Liver (tissue), 8 donors: ENCODE measurements at regions not wholly inside any gene's neighbourhood (a gene's known extent, or its start where the extent isn't known, plus 50 kb on each side); places are given as distances from the start of the nearest gene placed in this dataset.

Experiments used
- DNase-seq: peaks from one replicate; pipeline ENCODE4 v3.0.0-alpha.2; 2017; ENCODE audit warnings: low spot score
- H3K27ac ChIP-seq, 2 donors: one replicate each; pipeline ENCODE4 v1.7.0; 2013; ENCODE audit warnings: inconsistent platforms in 2 of 2, low read length in 2 of 2, control low read depth in 1 of 2, low read depth in 1 of 2, mild to moderate bottlenecking in 1 of 2
- H3K27me3 ChIP-seq, 4 donors: one replicate each; pipeline versions ENCODE4 v1.6.1 to v1.7.0; 2013; ENCODE audit warnings: low read length in 3 of 4, inconsistent platforms in 1 of 4, mild to moderate bottlenecking in 1 of 4, moderate library complexity in 1 of 4; ENCODE audit not compliant: control insufficient read depth in 4 of 4, insufficient read depth in 4 of 4
- H3K36me3 ChIP-seq, 4 donors: one replicate each; pipeline versions ENCODE4 v1.6.1 to v1.7.0; 2013; ENCODE audit warnings: low read length in 3 of 4, mild to moderate bottlenecking in 3 of 4, low read depth in 1 of 4, moderate library complexity in 1 of 4; ENCODE audit not compliant: control insufficient read depth in 4 of 4, insufficient read depth in 3 of 4
- H3K4me1 ChIP-seq, 4 donors: one replicate each; pipeline versions ENCODE4 v1.6.1 to v1.7.0; 2013; ENCODE audit warnings: low read length in 3 of 4, mild to moderate bottlenecking in 3 of 4, moderate library complexity in 1 of 4; ENCODE audit not compliant: control insufficient read depth in 4 of 4, insufficient read depth in 4 of 4
- H3K4me3 ChIP-seq, 3 donors: one replicate each; pipeline versions ENCODE4 v1.6.1 to v1.7.0; 2013; ENCODE audit warnings: low read length in 3 of 3, control low read depth in 1 of 3, low read depth in 1 of 3, mild to moderate bottlenecking in 1 of 3
- H3K9ac ChIP-seq, 2 donors: one replicate each; pipeline ENCODE4 v1.7.0; 2013; ENCODE audit warnings: low read length in 2 of 2, mild to moderate bottlenecking in 2 of 2, moderate library complexity in 2 of 2, control low read depth in 1 of 2, low read depth in 1 of 2
- H3K9me3 ChIP-seq, 4 donors: one replicate each; pipeline versions ENCODE4 v1.6.1 to v1.7.0; 2013; ENCODE audit warnings: low read length in 3 of 4; ENCODE audit not compliant: control insufficient read depth in 4 of 4
- EGR1 ChIP-seq, 2 donors: IDR thresholded peaks; 2 replicates each; pipeline ENCODE4 v1.6.1; 2016 to 2018; ENCODE audit warnings: antibody characterized with exemption in 2 of 2, low read depth in 2 of 2
- FOXA1 ChIP-seq: IDR thresholded peaks from 2 replicates; pipeline ENCODE4 v1.6.1; 2016; ENCODE audit warnings: antibody characterized with exemption
- FOXA2 ChIP-seq: IDR thresholded peaks from 2 replicates; pipeline ENCODE4 v1.6.1; 2016; ENCODE audit warnings: antibody characterized with exemption
- GABPA ChIP-seq, 2 donors: IDR thresholded peaks in 1 of 2; conservative IDR thresholded peaks in 1 of 2; 2 replicates each; pipeline ENCODE4 v1.6.1; 2016; ENCODE audit warnings: antibody characterized with exemption in 2 of 2, mild to moderate bottlenecking in 1 of 2, moderate library complexity in 1 of 2
- HNF4A ChIP-seq, 2 donors: conservative IDR thresholded peaks; 2 replicates each; pipeline ENCODE4 v1.6.1; 2016; ENCODE audit warnings: antibody characterized with exemption in 2 of 2, mild to moderate bottlenecking in 2 of 2
- HNF4G ChIP-seq: IDR thresholded peaks from 2 replicates; pipeline ENCODE4 v1.6.1; 2016; ENCODE audit warnings: antibody characterized with exemption
- JUND ChIP-seq, 2 donors: IDR thresholded peaks; 2 replicates each; pipeline ENCODE4 v1.6.1; 2016; ENCODE audit warnings: antibody characterized with exemption in 2 of 2
- NR2F2 ChIP-seq: IDR thresholded peaks from 2 replicates; pipeline ENCODE4 v1.6.1; 2016; ENCODE audit warnings: antibody characterized with exemption
- RAD21 ChIP-seq, 2 donors: IDR thresholded peaks; 2 replicates each; pipeline ENCODE4 v1.6.1; 2016; ENCODE audit warnings: antibody characterized with exemption in 2 of 2, mild to moderate bottlenecking in 2 of 2
- RXRA ChIP-seq, 2 donors: IDR thresholded peaks; 2 replicates each; pipeline ENCODE4 v1.6.1; 2017 to 2018; ENCODE audit warnings: antibody characterized with exemption in 2 of 2, mild to moderate bottlenecking in 1 of 2
- SP1 ChIP-seq: IDR thresholded peaks from 2 replicates; pipeline ENCODE4 v1.6.1; 2018; ENCODE audit warnings: antibody characterized with exemption, mild to moderate bottlenecking
- TAF1 ChIP-seq: conservative IDR thresholded peaks from 2 replicates; pipeline ENCODE4 v1.6.1; 2016; ENCODE audit warnings: antibody characterized with exemption, mild to moderate bottlenecking
- YY1 ChIP-seq: IDR thresholded peaks from 2 replicates; pipeline ENCODE4 v1.6.1; 2016; ENCODE audit warnings: antibody characterized with exemption, mild to moderate bottlenecking
- WGBS: extraction: QIAGEN DNeasy Blood & Tissue Kit; methylation state at CpG from one replicate; pipeline ENCODE4 v1.1.7; 2013; 5-methylcytosine and 5-hydroxymethylcytosine counted together
- TF ChIP-seq, protein P1 (sequence below): IDR thresholded peaks from 2 replicates; pipeline ENCODE4 v1.6.1; 2016; ENCODE audit warnings: antibody characterized with exemption
- TF ChIP-seq, protein P2 (sequence below): IDR thresholded peaks from 2 replicates; pipeline ENCODE4 v1.6.1; 2016; ENCODE audit warnings: antibody characterized with exemption
- TF ChIP-seq, protein P3 (sequence below): IDR thresholded peaks from 2 replicates; pipeline ENCODE4 v1.6.1; 2016; ENCODE audit warnings: antibody characterized with exemption
- TF ChIP-seq, protein P4 (sequence below): IDR thresholded peaks from 2 replicates; pipeline ENCODE4 v1.6.1; 2016; ENCODE audit warnings: antibody characterized with exemption, mild to moderate bottlenecking
- TF ChIP-seq, protein P5 (sequence below): fragments of 150-350 bp; IDR thresholded peaks from 2 replicates; pipeline ENCODE4 v1.5.1; 2017; ENCODE audit warnings: improper control_type of control experiment, low read depth, low read length; ENCODE audit not compliant: missing input control
- donor health status: healthy.
- donor health status: healthy.
- donor health status: healthy.
- donor health status: healthy.
- donor health status: healthy.

DNA sequence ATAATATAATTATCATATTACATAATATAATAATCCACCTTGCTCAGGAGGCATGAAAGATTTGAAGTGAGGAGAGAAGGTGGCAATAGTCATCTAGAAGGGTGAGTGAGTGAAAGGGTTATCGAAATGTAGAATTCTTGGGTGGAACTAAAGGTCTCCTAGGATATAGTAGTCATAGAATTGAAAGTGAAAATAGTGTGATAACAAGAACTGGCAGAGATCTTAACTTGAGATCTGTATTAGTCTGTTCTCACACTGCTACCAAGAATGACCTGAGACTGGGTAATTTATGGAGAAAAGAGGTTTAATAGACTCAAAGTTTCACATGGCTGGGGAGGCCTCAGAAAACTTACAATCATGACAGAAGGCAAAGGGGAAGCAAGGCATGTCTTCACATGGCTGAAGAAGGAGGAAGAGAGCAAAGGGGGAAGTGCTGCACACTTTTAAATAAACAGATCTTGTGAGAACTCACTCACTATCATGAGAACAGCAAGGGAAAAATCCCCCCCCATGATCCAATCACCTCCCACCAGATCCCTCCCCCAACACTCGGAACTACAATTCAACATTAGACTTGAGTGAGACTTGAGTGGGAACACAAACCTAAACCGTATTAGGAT is 351.5 kb downstream of the NR4A2 start:
- Histone ChIP-seq H3K9ac (no peak overlapping the region), H3K4me1 (peaks cover 0 to 4% (median 0%) of the 10 kb centered on the region in 4 donors), H3K4me3 (no peak overlapping the region), H3K36me3 (no peaks in the 10 kb centered on the region), H3K27me3 (no peaks in the 10 kb centered on the region), H3K27ac (no peak overlapping the region), H3K9me3 (no peaks in the 10 kb centered on the region)
- 96% methylated on average over 3 of the region's 3 CpGs for WGBS
- no peak for DNase-seq
- TF ChIP-seq SP1 (no peak), RAD21 (IDR thresholded peaks at IDR 0.05) (no peak), RXRA (IDR thresholded peaks at IDR 0.05) (no peak), HNF4A (conservative IDR thresholded peaks at IDR 0.05) (no peak), FOXA2 (no peak), EGR1 (IDR thresholded peaks at IDR 0.05; ENCODE audit: low read depth in 2 of 2) (no peak), GABPA (IDR thresholded peaks at IDR 0.05 in 1 of 2, conservative IDR thresholded peaks at IDR 0.05 in 1 of 2) (no peak), TAF1 (no peak), JUND (IDR thresholded peaks at IDR 0.05) (no peak), FOXA1 (no peak), YY1 (no peak)
- TF ChIP-seq, protein P1, sequence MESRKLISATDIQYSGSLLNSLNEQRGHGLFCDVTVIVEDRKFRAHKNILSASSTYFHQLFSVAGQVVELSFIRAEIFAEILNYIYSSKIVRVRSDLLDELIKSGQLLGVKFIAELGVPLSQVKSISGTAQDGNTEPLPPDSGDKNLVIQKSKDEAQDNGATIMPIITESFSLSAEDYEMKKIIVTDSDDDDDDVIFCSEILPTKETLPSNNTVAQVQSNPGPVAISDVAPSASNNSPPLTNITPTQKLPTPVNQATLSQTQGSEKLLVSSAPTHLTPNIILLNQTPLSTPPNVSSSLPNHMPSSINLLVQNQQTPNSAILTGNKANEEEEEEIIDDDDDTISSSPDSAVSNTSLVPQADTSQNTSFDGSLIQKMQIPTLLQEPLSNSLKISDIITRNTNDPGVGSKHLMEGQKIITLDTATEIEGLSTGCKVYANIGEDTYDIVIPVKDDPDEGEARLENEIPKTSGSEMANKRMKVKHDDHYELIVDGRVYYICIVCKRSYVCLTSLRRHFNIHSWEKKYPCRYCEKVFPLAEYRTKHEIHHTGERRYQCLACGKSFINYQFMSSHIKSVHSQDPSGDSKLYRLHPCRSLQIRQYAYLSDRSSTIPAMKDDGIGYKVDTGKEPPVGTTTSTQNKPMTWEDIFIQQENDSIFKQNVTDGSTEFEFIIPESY: no peak
- TF ChIP-seq, protein P2, sequence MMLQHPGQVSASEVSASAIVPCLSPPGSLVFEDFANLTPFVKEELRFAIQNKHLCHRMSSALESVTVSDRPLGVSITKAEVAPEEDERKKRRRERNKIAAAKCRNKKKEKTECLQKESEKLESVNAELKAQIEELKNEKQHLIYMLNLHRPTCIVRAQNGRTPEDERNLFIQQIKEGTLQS: no peak
- TF ChIP-seq, protein P3, sequence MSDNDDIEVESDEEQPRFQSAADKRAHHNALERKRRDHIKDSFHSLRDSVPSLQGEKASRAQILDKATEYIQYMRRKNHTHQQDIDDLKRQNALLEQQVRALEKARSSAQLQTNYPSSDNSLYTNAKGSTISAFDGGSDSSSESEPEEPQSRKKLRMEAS: no peak
- TF ChIP-seq, protein P4, sequence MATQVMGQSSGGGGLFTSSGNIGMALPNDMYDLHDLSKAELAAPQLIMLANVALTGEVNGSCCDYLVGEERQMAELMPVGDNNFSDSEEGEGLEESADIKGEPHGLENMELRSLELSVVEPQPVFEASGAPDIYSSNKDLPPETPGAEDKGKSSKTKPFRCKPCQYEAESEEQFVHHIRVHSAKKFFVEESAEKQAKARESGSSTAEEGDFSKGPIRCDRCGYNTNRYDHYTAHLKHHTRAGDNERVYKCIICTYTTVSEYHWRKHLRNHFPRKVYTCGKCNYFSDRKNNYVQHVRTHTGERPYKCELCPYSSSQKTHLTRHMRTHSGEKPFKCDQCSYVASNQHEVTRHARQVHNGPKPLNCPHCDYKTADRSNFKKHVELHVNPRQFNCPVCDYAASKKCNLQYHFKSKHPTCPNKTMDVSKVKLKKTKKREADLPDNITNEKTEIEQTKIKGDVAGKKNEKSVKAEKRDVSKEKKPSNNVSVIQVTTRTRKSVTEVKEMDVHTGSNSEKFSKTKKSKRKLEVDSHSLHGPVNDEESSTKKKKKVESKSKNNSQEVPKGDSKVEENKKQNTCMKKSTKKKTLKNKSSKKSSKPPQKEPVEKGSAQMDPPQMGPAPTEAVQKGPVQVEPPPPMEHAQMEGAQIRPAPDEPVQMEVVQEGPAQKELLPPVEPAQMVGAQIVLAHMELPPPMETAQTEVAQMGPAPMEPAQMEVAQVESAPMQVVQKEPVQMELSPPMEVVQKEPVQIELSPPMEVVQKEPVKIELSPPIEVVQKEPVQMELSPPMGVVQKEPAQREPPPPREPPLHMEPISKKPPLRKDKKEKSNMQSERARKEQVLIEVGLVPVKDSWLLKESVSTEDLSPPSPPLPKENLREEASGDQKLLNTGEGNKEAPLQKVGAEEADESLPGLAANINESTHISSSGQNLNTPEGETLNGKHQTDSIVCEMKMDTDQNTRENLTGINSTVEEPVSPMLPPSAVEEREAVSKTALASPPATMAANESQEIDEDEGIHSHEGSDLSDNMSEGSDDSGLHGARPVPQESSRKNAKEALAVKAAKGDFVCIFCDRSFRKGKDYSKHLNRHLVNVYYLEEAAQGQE: no peak

DNA sequence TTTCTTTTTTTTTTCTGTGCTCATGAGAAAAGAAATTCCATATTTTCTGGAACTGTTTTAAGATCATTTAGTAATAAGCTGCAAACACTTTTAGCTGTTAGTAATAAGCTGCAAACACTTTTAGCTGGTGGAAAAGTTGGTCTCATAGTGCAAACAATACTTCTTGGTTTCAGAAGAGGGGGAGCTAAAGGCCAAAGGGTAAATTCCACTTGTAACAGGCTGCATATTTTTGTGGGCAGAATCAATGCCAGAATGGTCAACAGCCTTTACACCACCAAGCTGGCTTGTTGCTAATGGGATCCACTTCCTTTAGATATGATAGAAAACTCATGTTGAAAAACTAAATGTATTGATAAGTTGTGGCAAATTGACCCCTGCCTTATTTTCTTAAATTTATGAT is 356.8 kb downstream of the NR4A2 start:
- H3K27me3 ChIP-seq: no peaks in the 10 kb centered on the region
- DNase-seq: no peak
- H3K27ac ChIP-seq: no peak overlapping the region
- H3K4me1 ChIP-seq: peaks cover 0 to 11% (median 3%) of the 10 kb centered on the region in 4 donors
- no peak overlapping the region for H3K4me3 ChIP-seq
- H3K9ac ChIP-seq: no peak overlapping the region
- no peaks in the 10 kb centered on the region for H3K9me3 ChIP-seq
- H3K36me3 ChIP-seq: no peaks in the 10 kb centered on the region
- TF ChIP-seq, protein P2: peak; percentile 22
- peak; percentile 76 to 81 for TF ChIP-seq RXRA (IDR thresholded peaks at IDR 0.05)
- TF ChIP-seq, protein P4: peak; percentile 64
- TF ChIP-seq, protein P5, sequence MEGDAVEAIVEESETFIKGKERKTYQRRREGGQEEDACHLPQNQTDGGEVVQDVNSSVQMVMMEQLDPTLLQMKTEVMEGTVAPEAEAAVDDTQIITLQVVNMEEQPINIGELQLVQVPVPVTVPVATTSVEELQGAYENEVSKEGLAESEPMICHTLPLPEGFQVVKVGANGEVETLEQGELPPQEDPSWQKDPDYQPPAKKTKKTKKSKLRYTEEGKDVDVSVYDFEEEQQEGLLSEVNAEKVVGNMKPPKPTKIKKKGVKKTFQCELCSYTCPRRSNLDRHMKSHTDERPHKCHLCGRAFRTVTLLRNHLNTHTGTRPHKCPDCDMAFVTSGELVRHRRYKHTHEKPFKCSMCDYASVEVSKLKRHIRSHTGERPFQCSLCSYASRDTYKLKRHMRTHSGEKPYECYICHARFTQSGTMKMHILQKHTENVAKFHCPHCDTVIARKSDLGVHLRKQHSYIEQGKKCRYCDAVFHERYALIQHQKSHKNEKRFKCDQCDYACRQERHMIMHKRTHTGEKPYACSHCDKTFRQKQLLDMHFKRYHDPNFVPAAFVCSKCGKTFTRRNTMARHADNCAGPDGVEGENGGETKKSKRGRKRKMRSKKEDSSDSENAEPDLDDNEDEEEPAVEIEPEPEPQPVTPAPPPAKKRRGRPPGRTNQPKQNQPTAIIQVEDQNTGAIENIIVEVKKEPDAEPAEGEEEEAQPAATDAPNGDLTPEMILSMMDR: no peak
- peak in 1 of 2 donors; percentile 26 for TF ChIP-seq GABPA (IDR thresholded peaks at IDR 0.05 in 1 of 2, conservative IDR thresholded peaks at IDR 0.05 in 1 of 2)
- TF ChIP-seq HNF4G: peak; percentile 66
- no peak for TF ChIP-seq TAF1
- TF ChIP-seq EGR1 (IDR thresholded peaks at IDR 0.05; ENCODE audit: low read depth in 2 of 2): peak in 1 of 2 donors; percentile 67
- TF ChIP-seq NR2F2: peak; percentile 87
- peak; percentile 76 for TF ChIP-seq FOXA2
- TF ChIP-seq, protein P1: no peak
